ENCODE measurements at regions not wholly inside any gene's neighbourhood (a gene's known extent, or its start where the extent isn't known, plus 50 kb on each side); places are given as distances from the start of the nearest gene placed in this dataset.

GRCh38 chr3:151949706-151950105, 76.3 kb downstream of the SUCNR1 start:
- FAIRE-seq = no peak

More at GRCh38 chr3:151949706-151950105, 76.3 kb downstream of the SUCNR1 start:
- POLR2A ChIA-PET (ENCODE audit: partially characterized antibody) = no interaction called here
- Histone ChIP-seq H3K27me3 (replicated peaks in 1 of 4; ENCODE audit: control insufficient read depth in 3 of 4, extremely low read depth in 1 of 4, insufficient read depth in 3 of 4, low read length in 3 of 4) (no peaks in the 10 kb centered on the region), H3K18ac (ENCODE audit: extremely low read depth, low read length) (no peak overlapping the region), H3K4me2 (ENCODE audit: insufficient read depth in 1 of 2, low read depth in 2 of 2, low read length in 2 of 2) (no peak overlapping the region), H3K79me2 (ENCODE audit: control insufficient read depth in 1 of 2, insufficient read depth in 2 of 2, low read length in 2 of 2) (no peaks in the 10 kb centered on the region), H4K5ac (ENCODE audit: insufficient read length, low read depth, low read length) (no peak overlapping the region), H3K14ac (ENCODE audit: insufficient read length) (no peak overlapping the region), H3K4me1 (replicated peaks in 1 of 4; ENCODE audit: control insufficient read depth in 3 of 4, insufficient read depth in 4 of 4, low read length in 3 of 4) (no peaks in the 10 kb centered on the region), H3K9me3 (ENCODE audit: insufficient read depth in 2 of 2, low read depth in 1 of 2, low read length in 1 of 2) (no peaks in the 10 kb centered on the region), H3K23me2 (ENCODE audit: low read depth, low read length) (no peaks in the 10 kb centered on the region), H3K4me3 (ENCODE audit: extremely low read depth in 1 of 4, insufficient read depth in 2 of 4, low read depth in 3 of 4, low read length in 4 of 4) (no peak overlapping the region), H3K79me1 (ENCODE audit: low read depth, low read length) (no peaks in the 10 kb centered on the region), H3K4ac (replicated peaks; ENCODE audit: insufficient read length, low read depth, low read length) (no peak overlapping the region), H4K8ac (ENCODE audit: extremely low read depth, insufficient read depth, low read length) (no peak overlapping the region), H3K9ac (replicated peaks in 1 of 4; ENCODE audit: extremely low read depth in 1 of 4, low read depth in 3 of 4, low read length in 3 of 4) (no peak overlapping the region), H2AK5ac (ENCODE audit: low read depth, low read length) (no peak overlapping the region), H2AFZ (ENCODE audit: low read length) (no peak overlapping the region), H2BK20ac (ENCODE audit: low read length) (no peak overlapping the region), H2BK15ac (ENCODE audit: low read length) (no peak overlapping the region), H3K27ac (ENCODE audit: low read depth, low read length) (no peak overlapping the region), H2BK12ac (ENCODE audit: low read depth, low read length) (no peak overlapping the region), H2BK120ac (replicated peaks; ENCODE audit: low read depth, low read length) (no peak overlapping the region), H3K56ac (replicated peaks; ENCODE audit: insufficient read length, low read depth, low read length) (no peak overlapping the region), H3K23ac (ENCODE audit: insufficient read length) (no peak overlapping the region), H4K20me1 (replicated peaks in 1 of 2; ENCODE audit: control insufficient read depth in 1 of 2, insufficient read depth in 2 of 2, low read length in 2 of 2) (no peaks in the 10 kb centered on the region), H2BK5ac (ENCODE audit: low read depth, low read length) (no peak overlapping the region), H3K36me3 (ENCODE audit: control insufficient read depth in 2 of 4, insufficient read depth in 4 of 4, low read length in 3 of 4) (no peaks in the 10 kb centered on the region), H4K91ac (replicated peaks; ENCODE audit: insufficient read length, low read length) (no peak overlapping the region)
- DNase-seq (ENCODE audit: low read depth in 1 of 2, low spot score in 2 of 2) = no peak
- TF ChIP-seq BCL11A (IDR thresholded peaks at IDR 0.05; ENCODE audit: low read depth in 2 of 2, low read length in 2 of 2) (no peak), KDM1A (IDR thresholded peaks at IDR 0.05; ENCODE audit: borderline replicate concordance, low read length) (no peak), ATF3 (IDR thresholded peaks at IDR 0.05; ENCODE audit: insufficient read depth, low read depth, low read length) (no peak), FOSL1 (IDR thresholded peaks at IDR 0.05; ENCODE audit: insufficient read depth, low read depth, low read length) (no peak), TAF7 (optimal IDR thresholded peaks at IDR 0.05; ENCODE audit: borderline replicate concordance, low read depth, low read length) (no peak), SUZ12 (IDR thresholded peaks at IDR 0.05; ENCODE audit: low read length) (no peak), GABPA (IDR thresholded peaks at IDR 0.05; ENCODE audit: borderline replicate concordance, insufficient read depth, low read length) (no peak)
- CTCF ChIA-PET (ENCODE audit: partially characterized antibody) = interaction anchor here (0.9 kb wide), 1 partner anchor 287 kb away, joined by 3 read pairs; no protein-coding TSS in a partner anchor
- WGBS, 2 experiments (ENCODE audit: extremely low coverage in 1 of 2, insufficient coverage in 1 of 2, insufficient read length in 1 of 2, insufficient replicate concordance in 2 of 2, low coverage in 1 of 2, low lambda C conversion rate in 2 of 2, missing lambda C conversion rate in 1 of 2) = 94% methylated on average over 4 of the region's 4 CpGs; no CpG with 5 or more reads in 1 of the 2 experiments
